Upper lobe of right lung (tissue), 1 donor: ENCODE measurements at regions not wholly inside any gene's neighbourhood (a gene's known extent, or its start where the extent isn't known, plus 50 kb on each side); places are given as distances from the start of the nearest gene placed in this dataset.

Experiments
- ATAC-seq: fragments of 200-7000 bp; cut with Tn5 transposase; one replicate; pipeline ENCODE4 v1.9.1; 2020; ENCODE audit warnings: mild to moderate bottlenecking, moderate library complexity
- DNase-seq: peaks from one replicate; pipeline ENCODE4 v3.0.0-alpha.2; 2020
- H3K27ac ChIP-seq: fragments of 200-600 bp; one replicate; pipeline ENCODE4 v1.8.0; 2022
- H3K27me3 ChIP-seq: fragments of 200-600 bp; one replicate; pipeline ENCODE4 v1.8.0; 2022; ENCODE audit warnings: mild to moderate bottlenecking
- H3K36me3 ChIP-seq: fragments of 200-600 bp; one replicate; pipeline ENCODE4 v1.8.0; 2022
- H3K4me1 ChIP-seq: fragments of 200-600 bp; one replicate; pipeline ENCODE4 v1.8.0; 2022
- H3K4me3 ChIP-seq: fragments of 200-600 bp; one replicate; pipeline ENCODE4 v1.8.0; 2022; ENCODE audit warnings: mild to moderate bottlenecking
- H3K9me3 ChIP-seq: fragments of 200-600 bp; one replicate; pipeline ENCODE4 v1.8.0; 2022
- CTCF ChIP-seq: fragments of 200-600 bp; IDR thresholded peaks from one replicate; pipeline ENCODE4 v1.8.0; 2022; ENCODE audit warnings: antibody characterized with exemption
- intact Hi-C: fragments of 100-400 bp; cut with DNase I; formaldehyde crosslinking; loops from one replicate; pipeline ENCODE4 v1.11.0; 2022
- donor health status: DM: no; HTN: yes; CAD: no; lungs with severe emphysema.

- no peak overlapping the region for H3K27ac ChIP-seq
These were observed 304.7 kb downstream of the RMST start for GRCh38 chr12:97767347-97767746.

GRCh38 chr12:97778111-97778510 is 315.5 kb downstream of the RMST start:
- H3K4me1 ChIP-seq: no peaks in the 10 kb centered on the region
- DNase-seq (no peak), ATAC-seq (no peak)
- no peak overlapping the region for H3K27ac ChIP-seq
- intact Hi-C loops: no loop called here
- no peaks in the 10 kb centered on the region for H3K36me3 ChIP-seq
- no peaks in the 10 kb centered on the region for H3K9me3 ChIP-seq
- no peak overlapping the region for H3K4me3 ChIP-seq
- TF ChIP-seq CTCF: no peak
- no peaks in the 10 kb centered on the region for H3K27me3 ChIP-seq

More at GRCh38 chr12:97767347-97767746, 304.7 kb downstream of the RMST start:
- DNase-seq (no peak), ATAC-seq (no peak)
- H3K9me3 ChIP-seq: no peaks in the 10 kb centered on the region
- no peaks in the 10 kb centered on the region for H3K36me3 ChIP-seq
- H3K27me3 ChIP-seq: no peaks in the 10 kb centered on the region
- H3K4me3 ChIP-seq: no peak overlapping the region
- intact Hi-C loops: no loop called here
- TF ChIP-seq CTCF: no peak
- H3K4me1 ChIP-seq: no peaks in the 10 kb centered on the region

DNA sequence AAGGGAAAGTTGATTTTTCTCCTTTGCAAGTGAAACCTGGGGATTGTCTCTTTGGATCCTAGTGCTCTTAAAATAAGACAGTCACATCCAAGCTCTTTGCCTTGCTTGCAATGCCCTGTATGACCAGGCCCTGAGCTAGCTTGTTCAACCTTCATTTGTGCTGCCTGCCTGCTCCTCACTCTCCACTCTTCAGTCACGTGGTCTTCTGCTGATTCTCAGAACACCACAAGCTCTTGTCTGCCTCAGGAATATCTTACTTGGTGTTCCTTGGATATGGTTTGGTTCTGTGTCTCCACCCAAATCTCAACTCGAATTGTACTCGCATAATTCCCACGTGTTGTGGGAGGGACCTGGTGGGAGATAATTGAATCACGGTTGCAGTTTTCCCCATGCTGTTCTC is 318.7 kb downstream of the RMST start:
- Histone ChIP-seq H3K27me3 (no peaks in the 10 kb centered on the region), H3K27ac (no peak overlapping the region), H3K9me3 (no peaks in the 10 kb centered on the region), H3K36me3 (no peaks in the 10 kb centered on the region), H3K4me1 (no peaks in the 10 kb centered on the region), H3K4me3 (no peak overlapping the region)
- no peak for TF ChIP-seq CTCF
- intact Hi-C loops: no loop called here
- DNase-seq (no peak), ATAC-seq (no peak)

GRCh38 chr12:97784904-97785303 is 322.3 kb downstream of the RMST start:
- Histone ChIP-seq H3K9me3 (no peaks in the 10 kb centered on the region), H3K4me3 (no peak overlapping the region), H3K4me1 (no peaks in the 10 kb centered on the region), H3K27me3 (no peaks in the 10 kb centered on the region), H3K36me3 (no peaks in the 10 kb centered on the region), H3K27ac (no peak overlapping the region)
- no peak for DNase-seq
- intact Hi-C loops: no loop called here
- TF ChIP-seq CTCF: no peak
- ATAC-seq: no peak

- intact Hi-C loops: no loop called here
- no peak overlapping the region for H3K27ac ChIP-seq
- ATAC-seq (no peak), DNase-seq (no peak)
- no peaks in the 10 kb centered on the region for H3K36me3 ChIP-seq
- H3K4me3 ChIP-seq: no peak overlapping the region
- no peaks in the 10 kb centered on the region for H3K4me1 ChIP-seq
- TF ChIP-seq CTCF: no peak
- peaks cover 6% of the 10 kb centered on the region for H3K9me3 ChIP-seq
- no peaks in the 10 kb centered on the region for H3K27me3 ChIP-seq
These were observed 327.7 kb downstream of the RMST start for GRCh38 chr12:97790281-97790680.

- Histone ChIP-seq H3K27me3 (no peaks in the 10 kb centered on the region), H3K27ac (no peak overlapping the region), H3K4me3 (no peak overlapping the region), H3K36me3 (no peaks in the 10 kb centered on the region), H3K4me1 (no peaks in the 10 kb centered on the region), H3K9me3 (peaks cover 5% of the 10 kb centered on the region)
- intact Hi-C loops: no loop called here
- ATAC-seq (no peak), DNase-seq (no peak)
- no peak for TF ChIP-seq CTCF
These were observed 334.9 kb downstream of the RMST start for GRCh38 chr12:97797473-97797872.
